ENCODE measurements at regions not wholly inside any gene's neighbourhood (a gene's known extent, or its start where the extent isn't known, plus 50 kb on each side); places are given as distances from the start of the nearest gene placed in this dataset.

DNA sequence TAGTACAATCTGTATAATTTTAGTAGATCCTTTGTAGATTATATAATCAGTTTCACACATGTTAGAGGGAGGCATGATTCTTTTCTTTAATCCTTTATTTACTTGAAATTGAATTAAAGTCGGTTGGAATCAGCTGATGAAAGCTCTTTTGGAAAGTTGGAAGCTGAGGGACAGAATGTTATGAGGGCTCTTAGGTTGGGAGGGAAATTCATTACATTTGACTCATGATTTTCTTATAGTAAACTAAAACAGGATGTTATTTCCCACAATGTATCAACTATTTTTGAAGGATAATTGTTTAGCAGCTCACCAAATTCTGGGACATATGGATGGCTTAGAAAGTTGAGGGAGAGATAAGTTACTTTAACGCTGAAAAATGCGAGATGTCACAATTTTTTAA is 52.7 kb upstream of the TMEFF2 start:
- no peak overlapping the region for H3K4me3 ChIP-seq (replicated peaks in 1 of 3; ENCODE audit: insufficient read depth in 1 of 3, low read depth in 1 of 3, low read length in 3 of 3)
- CTCF ChIA-PET = interaction anchor here (1.0 kb wide), 1 partner anchor 13 kb away, joined by 4 read pairs; no protein-coding TSS in a partner anchor
- H3K4me2 ChIP-seq (ENCODE audit: insufficient read depth, low read length) = no peak overlapping the region
- POLR2A ChIA-PET = no interaction called here
- peaks cover 0 to 2% of the 10 kb centered on the region in 2 experiments for H3K27me3 ChIP-seq (ENCODE audit: control insufficient read depth in 2 of 2, insufficient read depth in 2 of 2, low read length in 2 of 2)
- H4K20me1 ChIP-seq (replicated peaks; ENCODE audit: control insufficient read depth, extremely low read depth, insufficient read depth, low read length) = no peaks in the 10 kb centered on the region
- H3K9me3 ChIP-seq (replicated peaks; ENCODE audit: control insufficient read depth, insufficient read depth, low read length) = no peaks in the 10 kb centered on the region
- no peak overlapping the region for H3K9ac ChIP-seq (replicated peaks; ENCODE audit: extremely low read depth, insufficient read depth, low read length)
- H3K4me1 ChIP-seq (ENCODE audit: control insufficient read depth, extremely low read depth, insufficient read depth, low read length) = no peaks in the 10 kb centered on the region
- no peak for TF ChIP-seq FOS (IDR thresholded peaks at IDR 0.05; ENCODE audit: borderline replicate concordance, insufficient read depth, low read length)
- TF ChIP-seq POLR2AphosphoS5 (IDR thresholded peaks at IDR 0.05; ENCODE audit: insufficient read depth, low read depth, low read length) = no peak
- no peak for TF ChIP-seq JUN (IDR thresholded peaks at IDR 0.05; ENCODE audit: borderline replicate concordance, insufficient read depth, insufficient read length, low read depth)
- TF ChIP-seq, protein P1, sequence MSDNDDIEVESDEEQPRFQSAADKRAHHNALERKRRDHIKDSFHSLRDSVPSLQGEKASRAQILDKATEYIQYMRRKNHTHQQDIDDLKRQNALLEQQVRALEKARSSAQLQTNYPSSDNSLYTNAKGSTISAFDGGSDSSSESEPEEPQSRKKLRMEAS (IDR thresholded peaks at IDR 0.05; ENCODE audit: insufficient read depth, insufficient read length) = no peak
- no peak for TF ChIP-seq GATA2 (IDR thresholded peaks at IDR 0.05; ENCODE audit: insufficient read depth, insufficient read length, low read depth, low read length)
- no peak for TF ChIP-seq POLR2A (IDR thresholded peaks at IDR 0.05; ENCODE audit: low read depth, low read length)
- TF ChIP-seq EZH2 (IDR thresholded peaks at IDR 0.05; ENCODE audit: borderline replicate concordance, low read depth, low read length, severe bottlenecking) = no peak
- TF ChIP-seq MYC (IDR thresholded peaks at IDR 0.05; ENCODE audit: low read depth, low read length) = no peak
- TF ChIP-seq, protein P2, sequence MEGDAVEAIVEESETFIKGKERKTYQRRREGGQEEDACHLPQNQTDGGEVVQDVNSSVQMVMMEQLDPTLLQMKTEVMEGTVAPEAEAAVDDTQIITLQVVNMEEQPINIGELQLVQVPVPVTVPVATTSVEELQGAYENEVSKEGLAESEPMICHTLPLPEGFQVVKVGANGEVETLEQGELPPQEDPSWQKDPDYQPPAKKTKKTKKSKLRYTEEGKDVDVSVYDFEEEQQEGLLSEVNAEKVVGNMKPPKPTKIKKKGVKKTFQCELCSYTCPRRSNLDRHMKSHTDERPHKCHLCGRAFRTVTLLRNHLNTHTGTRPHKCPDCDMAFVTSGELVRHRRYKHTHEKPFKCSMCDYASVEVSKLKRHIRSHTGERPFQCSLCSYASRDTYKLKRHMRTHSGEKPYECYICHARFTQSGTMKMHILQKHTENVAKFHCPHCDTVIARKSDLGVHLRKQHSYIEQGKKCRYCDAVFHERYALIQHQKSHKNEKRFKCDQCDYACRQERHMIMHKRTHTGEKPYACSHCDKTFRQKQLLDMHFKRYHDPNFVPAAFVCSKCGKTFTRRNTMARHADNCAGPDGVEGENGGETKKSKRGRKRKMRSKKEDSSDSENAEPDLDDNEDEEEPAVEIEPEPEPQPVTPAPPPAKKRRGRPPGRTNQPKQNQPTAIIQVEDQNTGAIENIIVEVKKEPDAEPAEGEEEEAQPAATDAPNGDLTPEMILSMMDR (IDR thresholded peaks at IDR 0.05; ENCODE audit: extremely low read depth in 1 of 2, insufficient read depth in 1 of 2, low read depth in 1 of 2, low read length in 2 of 2) = no peak
- no TSS peak for BruUV-seq (replicated peaks)
- H3K9me1 ChIP-seq (replicated peaks; ENCODE audit: control insufficient read depth, extremely low read depth, insufficient read depth, low read length) = no peaks in the 10 kb centered on the region
- intact Hi-C loops (cut with micrococcal nuclease) = no loop called here
- H3K36me3 ChIP-seq (ENCODE audit: control insufficient read depth in 2 of 2, extremely low read depth in 1 of 2, insufficient read depth in 2 of 2, low read length in 2 of 2) = no peaks in the 10 kb centered on the region
- H3K79me2 ChIP-seq (ENCODE audit: control insufficient read depth, insufficient read depth, low read length) = no peaks in the 10 kb centered on the region
- no peak for FAIRE-seq
- dilution Hi-C loops (cut with MboI; ENCODE audit: extremely low pct_ligation_motif_present, low sequenced_read_pairs) = no loop called here
- H3K27ac ChIP-seq (ENCODE audit: insufficient read depth, low read depth, low read length) = no peak overlapping the region
- no peak overlapping the region for H2AFZ ChIP-seq (ENCODE audit: low read depth, low read length)
- DNase-seq (ENCODE audit: low read depth, low spot score) = no peak

Data from endothelial cell of umbilical vein (primary cell).